H1 (cell line): ENCODE measurements at regions not wholly inside any gene's neighbourhood (a gene's known extent, or its start where the extent isn't known, plus 50 kb on each side); places are given as distances from the start of the nearest gene placed in this dataset.

ENCODE experiments used
- CTBP2 ChIP-seq: IDR thresholded peaks from 2 replicates; pipeline ENCODE4 v1.7.0; 2011; ENCODE audit warnings: borderline replicate concordance, mild to moderate bottlenecking, moderate library complexity, mixed read lengths, low read length; ENCODE audit not compliant: insufficient read depth, insufficient read length
- HDAC6 ChIP-seq: IDR thresholded peaks from one replicate; pipeline ENCODE4 v1.7.1; 2012; ENCODE audit warnings: low read depth, mild to moderate bottlenecking, inconsistent platforms, low read length, moderate library complexity
- NRF1 ChIP-seq: IDR thresholded peaks from 2 replicates; pipeline ENCODE4 v1.6.1; 2011; ENCODE audit warnings: mild to moderate bottlenecking, low read depth, low read length, improper control_type of control experiment
- POLR2AphosphoS5 ChIP-seq: IDR thresholded peaks from 2 replicates; pipeline ENCODE4 v1.6.1; 2011; ENCODE audit warnings: low read depth, low read length
- SIX5 ChIP-seq: IDR thresholded peaks from 2 replicates; pipeline ENCODE4 v1.6.1; 2011; ENCODE audit warnings: mild to moderate bottlenecking, low read depth, low read length

DNA sequence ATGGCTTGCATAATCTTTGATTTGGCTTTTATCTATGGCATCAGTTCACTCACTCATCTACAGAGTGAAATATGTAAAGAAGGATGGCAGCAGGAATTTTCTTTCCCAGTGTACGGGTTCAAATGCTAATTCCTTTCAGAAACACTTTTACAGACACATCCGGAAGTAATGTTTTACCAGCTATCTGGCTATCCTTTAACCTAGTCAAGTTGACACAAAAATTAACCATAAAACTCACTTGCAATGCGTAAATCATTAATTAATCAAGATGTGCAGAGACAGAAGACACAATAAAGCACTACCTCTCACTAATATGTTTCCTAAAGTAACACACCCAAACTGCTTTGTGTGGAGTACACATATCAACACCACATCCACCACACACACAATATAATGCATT lies 378.9 kb upstream of the ANO3 start (continued):
- TF ChIP-seq CTBP2 (no peak), NRF1 (no peak), POLR2AphosphoS5 (no peak), SIX5 (no peak), HDAC6 (no peak)
